ENCODE measurements at regions not wholly inside any gene's neighbourhood (a gene's known extent, or its start where the extent isn't known, plus 50 kb on each side); places are given as distances from the start of the nearest gene placed in this dataset.
A peak's percentile ranks its signal among the peaks of the same experiment; 100 is the strongest.

DNA sequence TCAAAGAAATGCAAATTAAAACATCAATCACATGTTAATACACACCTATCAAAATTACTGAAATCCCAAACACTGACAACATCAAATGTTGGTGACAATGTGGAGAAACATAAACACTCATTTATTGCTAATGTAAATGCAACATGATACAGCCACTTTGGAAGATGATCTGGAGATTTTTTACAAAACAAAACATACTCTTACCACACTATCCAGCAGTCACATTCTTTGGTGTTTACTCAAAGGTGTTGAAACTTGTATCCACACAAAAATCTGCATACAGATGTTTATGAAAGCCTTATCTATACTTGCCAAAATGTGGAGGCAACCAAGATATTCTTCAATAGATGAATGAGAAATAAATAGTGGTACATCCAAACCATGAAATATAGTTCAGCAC lies 1219.5 kb upstream of the PCDH20 start:
- H3K9me3 ChIP-seq: peaks cover 19% of the 10 kb centered on the region
- intact Hi-C loops (cut with DNase I, micrococcal nuclease): no loop called here
- H3K36me3 ChIP-seq (ENCODE audit: low read depth): no peaks in the 10 kb centered on the region
- no peaks in the 10 kb centered on the region for H3K4me1 ChIP-seq (ENCODE audit: low read depth)
- H3K4me3 ChIP-seq: no peak overlapping the region
- TF ChIP-seq, protein P1, sequence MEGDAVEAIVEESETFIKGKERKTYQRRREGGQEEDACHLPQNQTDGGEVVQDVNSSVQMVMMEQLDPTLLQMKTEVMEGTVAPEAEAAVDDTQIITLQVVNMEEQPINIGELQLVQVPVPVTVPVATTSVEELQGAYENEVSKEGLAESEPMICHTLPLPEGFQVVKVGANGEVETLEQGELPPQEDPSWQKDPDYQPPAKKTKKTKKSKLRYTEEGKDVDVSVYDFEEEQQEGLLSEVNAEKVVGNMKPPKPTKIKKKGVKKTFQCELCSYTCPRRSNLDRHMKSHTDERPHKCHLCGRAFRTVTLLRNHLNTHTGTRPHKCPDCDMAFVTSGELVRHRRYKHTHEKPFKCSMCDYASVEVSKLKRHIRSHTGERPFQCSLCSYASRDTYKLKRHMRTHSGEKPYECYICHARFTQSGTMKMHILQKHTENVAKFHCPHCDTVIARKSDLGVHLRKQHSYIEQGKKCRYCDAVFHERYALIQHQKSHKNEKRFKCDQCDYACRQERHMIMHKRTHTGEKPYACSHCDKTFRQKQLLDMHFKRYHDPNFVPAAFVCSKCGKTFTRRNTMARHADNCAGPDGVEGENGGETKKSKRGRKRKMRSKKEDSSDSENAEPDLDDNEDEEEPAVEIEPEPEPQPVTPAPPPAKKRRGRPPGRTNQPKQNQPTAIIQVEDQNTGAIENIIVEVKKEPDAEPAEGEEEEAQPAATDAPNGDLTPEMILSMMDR (IDR thresholded peaks at IDR 0.05): no peak
- ATAC-seq (no peak), DNase-seq (no peak)

DNA sequence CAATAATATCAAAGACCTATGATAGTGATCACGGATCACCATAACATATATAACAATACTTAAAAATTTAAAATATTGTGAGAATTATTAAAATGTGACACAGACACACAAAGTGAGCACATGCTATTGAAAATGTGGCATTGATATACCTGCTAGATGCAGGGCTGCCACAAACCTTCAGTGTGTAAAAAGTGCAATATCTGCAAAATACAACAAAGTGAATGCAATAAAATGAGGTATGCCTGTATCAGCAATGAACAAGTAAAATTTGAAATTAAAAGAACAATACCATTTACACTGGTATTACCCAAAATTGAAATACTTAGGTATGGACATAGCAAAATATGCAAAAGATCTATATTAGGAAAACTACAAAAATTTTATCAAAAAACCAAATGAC lies 1217.8 kb upstream of the PCDH20 start:
- ATAC-seq (no peak), DNase-seq (no peak)
- Histone ChIP-seq H3K4me1 (ENCODE audit: low read depth) (no peaks in the 10 kb centered on the region), H3K36me3 (ENCODE audit: low read depth) (no peaks in the 10 kb centered on the region), H3K9me3 (peaks cover 16% of the 10 kb centered on the region), H3K4me3 (no peak overlapping the region)
- TF ChIP-seq, protein P1 (IDR thresholded peaks at IDR 0.05): no peak
- intact Hi-C loops (cut with DNase I, micrococcal nuclease): no loop called here

DNA sequence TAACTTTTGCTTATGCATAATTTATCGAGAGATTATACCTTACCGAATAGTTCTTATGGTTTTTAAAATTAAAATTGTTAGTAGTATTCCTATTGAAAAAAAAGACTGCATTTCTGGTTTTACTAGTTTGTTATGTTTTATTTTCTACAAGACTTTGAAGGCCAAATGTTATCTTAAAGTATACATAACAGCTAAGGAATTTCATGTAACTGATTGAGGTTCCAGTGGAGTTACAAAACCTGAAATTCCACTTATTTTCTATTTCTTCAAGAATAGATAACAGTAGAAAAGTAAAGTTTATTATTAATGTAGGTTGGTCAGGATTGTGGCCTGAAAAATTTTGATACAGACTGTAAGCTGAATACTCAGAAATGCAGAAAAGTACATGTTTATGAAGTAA lies 1216.0 kb upstream of the PCDH20 start:
- no peak overlapping the region for H3K4me3 ChIP-seq
- no peaks in the 10 kb centered on the region for H3K36me3 ChIP-seq (ENCODE audit: low read depth)
- DNase-seq (no peak), ATAC-seq (no peak)
- no peaks in the 10 kb centered on the region for H3K4me1 ChIP-seq (ENCODE audit: low read depth)
- peaks cover 19% of the 10 kb centered on the region for H3K9me3 ChIP-seq
- intact Hi-C loops (cut with DNase I, micrococcal nuclease): no loop called here
- TF ChIP-seq, protein P1 (IDR thresholded peaks at IDR 0.05): no peak

DNA sequence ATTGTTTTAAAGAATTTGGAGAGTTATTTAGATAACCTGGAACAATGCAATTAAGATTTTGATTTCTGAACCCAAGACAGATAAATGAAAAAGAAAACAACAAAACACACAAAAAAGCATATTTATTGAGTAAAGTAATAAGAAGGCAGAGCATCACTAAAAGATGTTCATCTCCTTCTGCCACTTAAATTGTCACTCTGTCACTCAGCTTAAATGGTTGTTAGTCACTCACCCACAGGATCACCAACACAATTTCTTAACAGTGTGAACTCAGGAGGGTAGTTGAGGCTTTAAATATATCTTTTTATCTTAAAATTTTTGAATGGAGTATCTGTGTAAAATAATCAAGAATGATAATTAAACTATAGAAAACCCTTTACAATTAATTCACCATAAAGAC lies 1215.5 kb upstream of the PCDH20 start:
- Histone ChIP-seq H3K9me3 (peaks cover 19% of the 10 kb centered on the region), H3K4me1 (ENCODE audit: low read depth) (no peaks in the 10 kb centered on the region), H3K4me3 (no peak overlapping the region), H3K36me3 (ENCODE audit: low read depth) (no peaks in the 10 kb centered on the region)
- TF ChIP-seq, protein P1 (IDR thresholded peaks at IDR 0.05): no peak
- intact Hi-C loops (cut with DNase I, micrococcal nuclease): no loop called here
- DNase-seq (no peak), ATAC-seq (no peak)

DNA sequence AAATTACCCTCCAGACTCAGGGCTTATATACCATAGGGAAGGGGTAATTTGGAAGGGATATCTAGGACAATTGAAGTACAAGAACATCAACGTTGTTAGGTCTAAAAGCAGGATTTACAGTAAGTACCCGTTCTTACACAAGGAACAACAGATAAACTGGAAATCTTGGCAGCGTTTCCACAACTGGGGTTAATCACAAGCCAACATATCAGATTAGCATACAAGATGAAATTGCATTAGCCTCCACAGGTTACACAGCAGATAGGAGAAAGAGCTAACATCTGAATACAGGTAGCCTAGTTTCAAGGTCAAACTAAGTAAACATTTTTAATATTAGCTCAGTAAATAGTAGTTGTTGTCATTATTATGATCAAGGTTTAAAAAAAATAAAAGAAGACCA lies 1214.0 kb upstream of the PCDH20 start:
- TF ChIP-seq, protein P1 (IDR thresholded peaks at IDR 0.05): no peak
- Histone ChIP-seq H3K9me3 (peaks cover 25% of the 10 kb centered on the region), H3K4me3 (no peak overlapping the region), H3K36me3 (ENCODE audit: low read depth) (no peaks in the 10 kb centered on the region), H3K4me1 (ENCODE audit: low read depth) (no peaks in the 10 kb centered on the region)
- intact Hi-C loops (cut with DNase I, micrococcal nuclease): no loop called here
- DNase-seq (peak in 1 of 3 donors; percentile 3), ATAC-seq (no peak)

DNA sequence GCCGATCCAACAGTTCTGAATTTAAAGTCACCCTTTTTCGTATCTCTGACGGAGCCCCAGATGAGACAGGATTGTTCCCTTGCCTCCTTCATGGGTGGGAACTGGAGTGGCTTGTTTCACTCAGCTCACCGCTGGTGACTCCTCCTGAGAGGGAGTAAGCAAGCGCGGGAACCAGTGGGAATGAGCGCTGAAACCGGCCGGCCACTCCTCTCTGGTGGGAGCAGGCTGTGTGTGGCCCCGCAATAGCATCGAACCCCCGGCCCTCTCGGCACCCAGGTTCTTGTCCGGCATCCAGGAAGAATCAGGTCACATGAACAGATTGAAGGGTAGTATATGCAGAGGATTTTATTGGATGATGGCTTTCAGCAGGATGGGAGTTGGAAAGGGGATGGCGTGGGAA lies 1211.6 kb upstream of the PCDH20 start:
- Histone ChIP-seq H3K36me3 (ENCODE audit: low read depth) (no peaks in the 10 kb centered on the region), H3K4me1 (ENCODE audit: low read depth) (no peaks in the 10 kb centered on the region), H3K9me3 (peaks cover 14% of the 10 kb centered on the region), H3K4me3 (no peak overlapping the region)
- intact Hi-C loops (cut with DNase I, micrococcal nuclease): no loop called here
- DNase-seq: peak in 1 of 3 donors; percentile 37
- TF ChIP-seq, protein P1 (IDR thresholded peaks at IDR 0.05): no peak
- no peak for ATAC-seq

Measured in mucosa of descending colon (tissue), 3 donors.